GM19468 (cell line): ENCODE measurements at regions not wholly inside any gene's neighbourhood (a gene's known extent, or its start where the extent isn't known, plus 50 kb on each side); places are given as distances from the start of the nearest gene placed in this dataset.

Experiments
- ATAC-seq: cut with Tn5 transposase; IDR thresholded peaks from one replicate; pipeline ENCODE4 v1.9.1; 2021; ENCODE audit warnings: mild to moderate bottlenecking, moderate library complexity, moderate number of reproducible peaks; ENCODE audit not compliant: unreplicated experiment; ENCODE audit errors: extremely low read depth

GRCh38 chr9:111198936-111199335, 131.1 kb downstream of the OR2K2 start:
- no peak for ATAC-seq

GRCh38 chr9:111197256-111197655, 132.8 kb downstream of the OR2K2 start:
- no peak for ATAC-seq

GRCh38 chr9:111195766-111196165, 134.3 kb downstream of the OR2K2 start:
- ATAC-seq, result no peak

DNA sequence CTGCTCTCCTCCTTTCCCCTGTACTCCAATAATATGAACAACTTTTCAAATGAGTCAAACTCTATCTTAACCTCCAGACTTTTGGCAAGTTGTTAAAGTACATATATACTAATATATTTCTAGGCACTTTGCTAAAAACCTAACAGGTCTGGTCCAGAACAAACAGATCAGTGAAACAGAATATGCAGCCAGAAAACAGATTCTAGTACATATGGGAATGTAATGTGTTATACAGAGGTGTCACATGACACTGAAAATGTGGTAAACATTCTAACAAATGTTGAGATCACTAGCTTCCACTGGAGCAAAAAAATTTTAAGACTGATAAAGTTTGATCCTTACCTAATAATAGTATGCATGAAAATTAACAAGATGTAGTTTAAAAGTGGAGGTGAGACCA, 136.9 kb downstream of the OR2K2 start:
- ATAC-seq, result no peak

- no peak for ATAC-seq
Observed at GRCh38 chr9:111192650-111193049, 137.4 kb downstream of the OR2K2 start.

DNA sequence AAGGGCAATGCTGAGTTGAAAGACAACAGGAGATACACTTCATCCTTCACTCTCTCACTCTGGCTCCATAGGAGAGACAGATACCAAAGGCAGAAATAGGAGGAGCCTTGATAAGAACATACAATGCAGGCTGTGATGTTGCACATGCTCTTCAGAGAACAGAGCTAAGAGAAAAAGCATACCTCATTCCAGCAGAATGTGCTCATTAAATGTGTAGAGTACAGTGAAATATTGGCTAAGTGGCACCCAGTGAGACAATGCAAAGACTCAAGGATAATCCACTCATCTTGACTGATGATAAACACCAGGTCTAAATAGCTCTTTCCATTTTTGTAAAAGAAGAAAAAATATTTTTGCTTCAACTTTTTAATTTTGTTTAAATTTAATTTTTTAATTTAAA, 139.7 kb downstream of the OR2K2 start:
- no peak for ATAC-seq

GRCh38 chr9:111187376-111187775, 142.6 kb downstream of the OR2K2 start:
- ATAC-seq, result no peak

DNA sequence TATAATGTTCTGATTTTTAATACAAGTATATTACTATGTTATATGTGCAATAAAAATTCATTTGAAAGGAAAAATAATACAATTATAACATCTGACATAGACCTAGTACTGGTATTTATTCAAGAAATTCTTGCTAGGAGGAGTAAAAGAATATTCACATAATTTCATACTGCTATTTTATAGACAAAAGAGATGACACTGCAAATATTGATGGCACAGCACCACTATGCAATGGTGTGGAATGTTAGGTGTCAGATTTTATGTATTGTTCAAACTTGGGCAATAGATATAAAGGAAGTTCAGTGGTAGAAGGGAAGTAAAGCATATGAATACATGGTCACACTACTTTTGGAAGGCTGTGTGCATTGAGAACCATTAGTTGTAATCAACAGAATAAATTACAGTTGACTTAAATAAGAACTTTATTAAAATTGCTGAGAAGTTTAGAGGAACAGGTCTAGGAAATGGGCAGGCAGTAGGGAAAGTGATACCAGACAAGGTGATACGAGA, 143.9 kb downstream of the OR2K2 start:
- ATAC-seq, result no peak

DNA sequence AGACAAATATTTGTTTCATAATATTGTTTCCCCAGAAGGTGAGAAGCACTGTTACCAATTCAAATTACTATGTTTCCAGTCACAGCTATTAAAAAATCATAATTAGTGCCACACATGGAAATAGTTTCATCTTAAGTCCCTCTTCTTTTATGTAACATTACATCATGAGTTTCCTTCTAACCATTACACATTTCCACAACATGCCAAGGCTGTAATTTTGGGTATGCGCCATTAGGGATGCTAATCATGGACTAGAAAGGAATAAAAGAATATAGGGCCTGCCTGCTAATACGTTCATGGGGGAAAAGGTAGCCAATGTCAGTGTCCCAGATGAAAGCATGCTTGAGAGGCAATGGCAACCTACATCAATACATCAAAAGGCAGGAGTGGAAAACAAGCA, 142.5 kb upstream of the LPAR1 start:
- no peak for ATAC-seq

GRCh38 chr9:111179577-111179976, 141.3 kb upstream of the LPAR1 start:
- no peak for ATAC-seq

GRCh38 chr9:111178331-111179055, 140.2 kb upstream of the LPAR1 start:
- ATAC-seq, result no peak

DNA sequence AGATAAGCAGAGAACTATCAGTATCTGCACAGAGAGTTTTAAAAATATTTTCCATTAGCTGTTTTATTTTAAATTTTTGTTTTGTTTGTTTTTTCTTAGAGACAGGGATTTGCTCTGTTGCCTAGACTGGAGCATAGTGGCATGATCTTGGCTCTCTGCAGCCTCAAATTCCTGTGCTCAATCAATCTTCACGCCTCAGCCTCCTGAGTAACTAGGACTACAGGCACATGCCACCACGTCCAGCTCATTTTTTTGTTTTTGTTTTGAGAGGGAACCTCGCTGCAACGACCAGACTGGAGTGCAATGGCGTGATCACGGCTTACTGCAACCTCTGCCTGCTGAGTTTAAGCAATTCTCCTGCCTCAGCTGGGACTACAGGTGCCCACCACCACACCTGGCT, 138.2 kb upstream of the LPAR1 start:
- ATAC-seq, result no peak

DNA sequence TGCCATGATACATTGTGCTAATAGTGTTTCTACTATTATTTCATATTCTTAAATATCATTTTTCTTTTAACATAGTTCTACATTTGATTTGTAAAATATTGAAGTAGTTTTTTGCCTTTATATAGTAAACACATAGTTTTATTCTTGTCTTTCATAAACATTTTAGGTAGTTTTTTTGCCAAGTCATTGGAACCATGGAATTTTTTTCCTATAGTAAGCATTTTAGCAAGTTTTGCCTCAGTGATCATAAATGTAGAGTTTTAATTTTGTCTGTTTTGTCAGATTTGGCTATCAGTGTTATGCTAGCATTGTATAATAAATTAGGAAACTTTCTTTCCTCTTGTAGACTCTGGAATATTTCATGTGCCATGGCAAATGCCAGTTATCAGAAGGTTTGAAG, 137.1 kb upstream of the LPAR1 start:
- ATAC-seq, result no peak

- no peak for ATAC-seq
Observed at GRCh38 chr9:111167341-111167740, 129.1 kb upstream of the LPAR1 start.

DNA sequence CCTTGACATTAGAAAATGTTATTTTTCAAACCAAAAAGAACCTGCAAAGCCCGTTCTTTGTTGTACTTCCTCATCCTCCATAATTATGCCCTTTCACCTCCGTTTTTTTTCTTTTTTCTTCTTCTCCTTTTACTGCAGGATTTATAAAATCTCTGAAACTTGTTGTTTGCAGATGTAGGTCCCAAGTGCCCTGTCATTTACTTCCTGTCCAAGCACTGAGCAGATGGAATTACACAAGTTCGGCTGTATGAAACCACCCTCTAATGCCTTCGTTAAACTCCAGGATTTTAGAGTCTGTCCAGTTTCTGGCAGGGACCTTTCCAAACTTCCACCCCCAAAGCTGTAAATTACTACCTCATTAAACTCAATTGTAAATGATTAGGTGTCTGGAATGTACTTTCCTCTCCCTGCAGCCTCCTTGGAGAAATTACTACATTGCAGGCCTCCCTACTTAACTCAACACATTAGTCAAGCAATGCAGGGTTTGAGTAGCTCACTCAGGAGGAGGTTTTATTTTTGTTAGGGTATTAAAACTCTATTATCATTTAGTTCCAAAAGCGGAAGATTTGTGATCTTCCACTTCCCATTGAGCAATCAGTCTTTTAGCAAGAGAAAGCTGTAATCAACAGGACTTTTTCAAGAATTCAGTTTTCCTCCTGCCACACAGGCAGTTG, 125.6 kb upstream of the LPAR1 start:
- ATAC-seq, result no peak

DNA sequence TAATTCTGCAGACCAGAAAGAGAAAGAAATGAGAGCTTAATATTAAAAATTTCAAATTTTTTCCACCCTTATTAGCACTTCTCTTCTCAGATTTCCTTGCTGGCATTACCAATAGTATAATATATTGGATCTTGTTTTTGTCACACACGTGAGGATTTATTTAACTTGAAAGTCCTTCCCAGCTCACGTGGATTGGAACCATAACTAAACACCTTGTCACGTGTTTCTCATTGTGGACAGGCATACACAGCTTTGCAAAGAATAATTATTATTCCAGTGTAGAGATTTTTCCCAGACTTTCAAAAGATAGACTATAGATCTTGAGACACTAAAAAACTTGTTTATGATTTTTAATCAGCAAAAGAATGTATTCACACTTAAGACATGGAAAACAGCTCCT, 123.8 kb upstream of the LPAR1 start:
- no peak for ATAC-seq

DNA sequence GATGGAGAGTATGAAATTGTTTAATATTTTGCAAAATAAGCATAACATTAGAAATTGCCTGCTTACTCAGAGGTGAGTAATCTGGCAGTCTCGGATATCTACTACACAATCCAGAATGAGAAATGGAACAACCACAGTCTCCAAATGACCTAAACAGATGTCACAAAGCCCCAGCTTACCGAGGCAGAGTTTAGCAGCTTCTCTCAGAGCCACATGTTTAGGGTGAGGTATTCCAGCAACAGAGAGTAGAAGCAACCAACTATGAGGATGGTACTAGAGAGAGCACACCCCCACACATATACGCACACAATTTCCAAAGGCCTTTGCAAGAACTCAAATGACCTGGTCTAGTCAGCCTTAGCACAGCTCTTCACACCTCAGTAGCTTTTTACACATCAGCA, 122.7 kb upstream of the LPAR1 start:
- ATAC-seq, result no peak

DNA sequence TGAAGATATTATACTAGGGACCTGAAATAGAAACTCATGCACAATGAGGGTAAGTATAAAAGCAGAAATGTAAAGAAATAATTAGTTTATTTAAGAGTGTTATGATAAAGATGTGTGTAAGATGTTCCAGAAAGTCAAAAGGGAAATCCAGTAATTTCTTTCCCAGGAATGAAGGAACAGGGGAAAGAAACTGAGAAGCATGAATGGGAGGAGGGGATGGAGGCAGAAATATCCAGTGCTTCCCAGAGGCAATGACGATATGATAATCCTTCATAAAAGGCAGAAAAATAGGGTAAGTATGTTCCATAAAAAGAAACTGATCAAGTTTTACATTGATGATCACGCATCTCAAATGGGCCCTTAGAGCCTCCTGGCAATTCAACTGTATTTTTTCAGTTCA, 120.7 kb upstream of the LPAR1 start:
- no peak for ATAC-seq

DNA sequence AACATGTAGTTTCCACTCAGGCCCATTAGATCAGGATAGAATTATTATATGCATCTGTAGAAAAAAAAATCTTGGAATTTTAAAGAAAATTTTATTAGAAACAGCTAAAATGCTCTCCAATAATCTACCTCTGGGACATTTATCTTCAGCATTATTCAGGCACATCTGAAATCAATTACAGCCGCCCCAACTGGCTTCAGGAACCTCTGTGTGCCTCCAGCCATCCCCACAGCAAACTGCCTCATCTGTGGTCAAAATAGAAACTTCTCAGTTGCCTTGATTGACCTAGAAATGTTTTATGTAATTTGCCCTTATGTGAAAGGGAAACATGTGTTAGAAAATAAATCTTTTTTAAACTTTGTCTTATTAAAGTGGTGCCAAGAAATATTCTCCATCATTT, 120.1 kb upstream of the LPAR1 start:
- ATAC-seq, result no peak

DNA sequence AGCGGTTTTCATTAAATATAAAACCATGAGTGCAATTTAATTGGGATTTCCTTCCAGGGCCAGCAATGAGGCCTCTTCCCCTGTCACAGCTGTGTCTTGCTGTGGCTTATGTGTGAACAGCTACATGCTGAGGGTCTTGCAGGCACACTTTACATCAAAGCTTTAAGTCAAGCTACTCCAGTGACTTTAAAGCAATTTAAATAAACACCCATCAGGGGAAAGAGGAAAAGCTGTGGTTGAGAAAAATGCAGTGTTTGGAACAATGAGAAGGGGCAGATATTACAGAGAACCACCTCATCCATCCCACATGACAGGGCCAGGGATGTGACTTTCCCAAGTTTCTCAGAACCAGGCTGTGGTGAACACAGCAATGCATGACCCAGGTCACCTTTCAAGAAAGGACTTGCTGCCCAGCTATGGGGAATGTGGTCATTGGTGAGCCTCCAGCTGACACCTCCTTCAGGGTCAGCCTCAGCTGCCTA, 115.9 kb upstream of the LPAR1 start:
- ATAC-seq, result no peak

DNA sequence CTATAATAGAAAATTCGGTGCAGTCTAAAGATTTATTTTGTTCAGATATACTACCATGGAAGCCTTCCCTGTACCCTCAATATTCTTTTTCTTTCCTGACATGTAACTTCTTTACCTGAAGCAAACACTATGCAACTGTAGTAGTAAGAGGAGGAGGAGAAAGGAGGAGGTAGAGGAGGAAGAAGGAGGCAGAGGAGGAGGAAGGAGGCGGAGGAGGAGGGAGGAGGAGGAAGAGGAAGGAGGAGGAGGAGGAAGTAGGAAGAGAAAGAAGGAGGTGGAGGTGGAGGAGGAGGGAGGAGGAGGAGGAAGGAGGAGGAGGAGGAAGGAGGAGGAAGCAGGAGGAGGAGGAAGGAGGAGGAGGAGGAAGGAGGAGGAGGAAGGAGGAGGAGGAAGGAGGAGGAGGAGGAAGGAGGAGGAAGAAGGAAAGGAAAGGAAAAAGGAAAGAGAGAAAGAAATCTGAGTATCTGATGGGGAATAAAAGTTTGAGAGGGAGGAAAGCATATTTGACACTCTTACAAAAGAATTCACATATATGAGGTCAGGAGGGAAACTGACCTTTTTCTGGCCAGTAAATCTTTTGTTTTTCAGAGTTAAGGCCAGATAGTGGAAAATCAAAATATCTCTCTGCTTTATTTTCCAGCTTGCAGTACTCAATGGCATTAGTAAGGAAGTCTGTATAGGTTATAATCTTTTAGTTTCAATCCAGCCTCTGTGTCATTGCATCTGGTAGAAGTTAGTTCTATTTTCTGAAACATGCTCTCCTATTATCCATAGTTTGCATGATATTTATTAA, 114.5 kb upstream of the LPAR1 start:
- ATAC-seq, result no peak
